B cell (primary cell): ENCODE measurements at regions not wholly inside any gene's neighbourhood (a gene's known extent, or its start where the extent isn't known, plus 50 kb on each side); places are given as distances from the start of the nearest gene placed in this dataset.

Source experiments
- ATAC-seq: fragments of 200-7000 bp; cut with Tn5 transposase; one replicate; pipeline ENCODE4 v1.10.0; 2021; ENCODE audit warnings: low read depth, mild to moderate bottlenecking, moderate number of reproducible peaks, moderate library complexity
- CTCF ChIA-PET: fragments of 350-600 bp; sonication (Branson Sonifier 250); formaldehyde crosslinking; loops from one replicate; lab custom pipeline; 2021; ENCODE audit warnings: antibody characterized with exemption, inconsistent platforms; lab: Charles Lee
- POLR2A ChIA-PET: fragments of 350-600 bp; sonication (Branson Sonifier 250); formaldehyde crosslinking; loops from one replicate; lab custom pipeline; 2021; ENCODE audit warnings: antibody characterized with exemption; lab: Charles Lee
- DNase-seq: peaks from one replicate; pipeline ENCODE4 v3.0.0; 2013
- H2AFZ ChIP-seq: 2 replicates; pipeline ENCODE4 v1.6.1; 2012; ENCODE audit warnings: mild to moderate bottlenecking, low read depth, low read length; ENCODE audit not compliant: insufficient read depth, poor library complexity, severe bottlenecking
- H3K27ac ChIP-seq, 2 donors: 1 replicate in 1 of 2; 2 replicates in 1 of 2; pipeline ENCODE4 v1.5.1; 2012 to 2013; ENCODE audit warnings: low read length in 2 of 2, mild to moderate bottlenecking in 2 of 2, moderate library complexity in 1 of 2
- H3K27me3 ChIP-seq, 4 experiments: fragments of 200-600 bp in 1 of 4; sonication (generic) in 1 of 4; replicated peaks in 1 of 4; 1 replicate in 2 of 4; 2 replicates in 2 of 4; pipeline versions ENCODE4 v1.6.1 to v1.7.0; 2013 to 2016; ENCODE audit warnings: low read length in 3 of 4, mild to moderate bottlenecking in 2 of 4, mixed read lengths in 1 of 4, moderate library complexity in 1 of 4; ENCODE audit not compliant: insufficient read depth in 4 of 4, control insufficient read depth in 3 of 4; ENCODE audit errors: control extremely low read depth in 1 of 4
- H3K36me3 ChIP-seq, 2 experiments: replicated peaks in 1 of 2; 1 replicate in 1 of 2; 2 replicates in 1 of 2; pipeline versions ENCODE4 v1.6.1 to v1.7.1; 2013; ENCODE audit warnings: low read length in 1 of 2; ENCODE audit not compliant: insufficient read depth in 2 of 2, control insufficient read depth in 1 of 2; ENCODE audit errors: control extremely low read depth in 1 of 2, extremely low read depth in 1 of 2
- H3K4me1 ChIP-seq, 2 donors: fragments of 200-600 bp in 1 of 2; sonication (generic) in 1 of 2; 1 replicate in 1 of 2; 2 replicates in 1 of 2; pipeline versions ENCODE4 v1.5.1 to v1.6.1; 2013 to 2017; ENCODE audit warnings: low read length in 2 of 2; ENCODE audit not compliant: control insufficient read depth in 2 of 2, insufficient read depth in 2 of 2
- H3K4me2 ChIP-seq: replicated peaks from 2 replicates; pipeline ENCODE3; 2012; ENCODE audit warnings: mild to moderate bottlenecking, low read depth, low read length; ENCODE audit not compliant: poor library complexity, severe bottlenecking
- H3K4me3 ChIP-seq, 5 experiments: fragments of 200-600 bp in 1 of 5; sonication (generic) in 1 of 5; 1 replicate in 3 of 5; 2 replicates in 2 of 5; pipeline versions ENCODE4 v1.5.1 to v1.7.0; 2011 to 2016; ENCODE audit warnings: low read length in 4 of 5, mild to moderate bottlenecking in 4 of 5, low read depth in 2 of 5, control low read depth in 1 of 5, moderate library complexity in 1 of 5; ENCODE audit not compliant: insufficient read depth in 1 of 5; ENCODE audit errors: control extremely low read depth in 1 of 5, extremely low read depth in 1 of 5
- H3K79me2 ChIP-seq: fragments of 200-600 bp; sonication (generic); one replicate; pipeline ENCODE4 v1.6.0; 2016; ENCODE audit warnings: low read length; ENCODE audit not compliant: control insufficient read depth, insufficient read depth
- H3K9ac ChIP-seq: fragments of 200-600 bp; sonication (generic); 2 replicates; pipeline ENCODE4 v1.6.1; 2017; ENCODE audit warnings: mild to moderate bottlenecking, low read length, moderate library complexity
- H3K9me3 ChIP-seq, 3 donors: one replicate each; pipeline versions ENCODE4 v1.6.1 to v1.7.1; 2013; ENCODE audit warnings: low read length in 2 of 3; ENCODE audit not compliant: control insufficient read depth in 2 of 3, insufficient read depth in 1 of 3; ENCODE audit errors: control extremely low read depth in 1 of 3
- H4K20me1 ChIP-seq: 2 replicates; pipeline ENCODE4 v1.6.0; 2012; ENCODE audit warnings: mild to moderate bottlenecking, low read length; ENCODE audit not compliant: insufficient read depth, control insufficient read depth, poor library complexity, severe bottlenecking
- H3K27ac Mint-ChIP-seq: one replicate; pipeline ENCODE4 v1.8.0; 2021; ENCODE audit warnings: mixed read lengths
- H3K27me3 Mint-ChIP-seq: one replicate; pipeline ENCODE4 v1.8.0; 2021; ENCODE audit warnings: mixed read lengths
- H3K4me1 Mint-ChIP-seq: one replicate; pipeline ENCODE4 v1.8.0; 2021; ENCODE audit warnings: mixed read lengths
- H3K4me3 Mint-ChIP-seq: one replicate; pipeline ENCODE4 v1.8.0; 2021; ENCODE audit warnings: mixed read lengths
- H3K9me3 Mint-ChIP-seq: one replicate; pipeline ENCODE4 v1.8.0; 2022; ENCODE audit warnings: mixed read lengths; ENCODE audit not compliant: insufficient read depth
- EZH2 ChIP-seq: IDR thresholded peaks from 2 replicates; pipeline ENCODE4 v1.6.1; 2012; ENCODE audit warnings: borderline replicate concordance, low read depth, mild to moderate bottlenecking, moderate library complexity, low read length; ENCODE audit not compliant: insufficient read depth, poor library complexity, severe bottlenecking
- WGBS: methylation state at CpG from one replicate; pipeline ENCODE4 v1.1.5; 2013; ENCODE audit warnings: missing lambda C conversion rate; ENCODE audit not compliant: insufficient coverage; 5-methylcytosine and 5-hydroxymethylcytosine counted together
- intact Hi-C: fragments of 100-400 bp; cut with micrococcal nuclease; formaldehyde crosslinking; loops from one replicate; pipeline ENCODE4 v1.10.0; 2022
- TF ChIP-seq, protein P1 (sequence below): fragments of 200-600 bp; IDR thresholded peaks from one replicate; pipeline ENCODE4 v1.8.0; 2022; ENCODE audit warnings: antibody characterized with exemption, mild to moderate bottlenecking

DNA sequence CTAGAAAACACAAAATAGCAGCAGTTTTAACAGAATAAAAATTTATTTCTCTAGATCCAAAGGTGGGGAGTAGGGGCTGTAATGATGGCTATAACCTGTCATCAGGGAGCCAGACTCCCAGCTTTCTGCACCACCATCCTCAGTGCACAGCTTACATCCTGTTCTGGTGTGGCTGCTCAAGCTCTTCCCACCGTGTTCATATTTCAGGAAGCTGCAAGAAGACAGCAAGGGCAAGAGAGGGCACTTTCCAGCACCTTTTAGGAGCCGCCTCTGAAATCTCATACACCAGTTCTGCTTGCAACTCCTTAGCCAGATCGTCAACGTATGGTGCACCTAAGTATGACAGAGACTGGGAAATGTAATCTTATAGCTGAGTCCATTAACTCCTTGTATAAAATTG lies 253.7 kb downstream of the CENPC start:
- H3K4me1 ChIP-seq = no peaks in the 10 kb centered on the region
- no peak overlapping the region for H2AFZ ChIP-seq
- no peak overlapping the region for H3K4me3 ChIP-seq
- H3K4me3 Mint-ChIP-seq = no peak overlapping the region
- WGBS = 10% methylated on average over 1 of the region's 4 CpGs
- peaks cover 0 to 4% (median 0%) of the 10 kb centered on the region in 3 donors for H3K9me3 ChIP-seq
- H3K36me3 ChIP-seq = no peaks in the 10 kb centered on the region
- ChIA-PET CTCF (no interaction called here), POLR2A (no interaction called here)
- H3K27me3 Mint-ChIP-seq = no peaks in the 10 kb centered on the region
- intact Hi-C loops = no loop called here
- H3K4me1 Mint-ChIP-seq = no peaks in the 10 kb centered on the region
- no peaks in the 10 kb centered on the region for H4K20me1 ChIP-seq
- no peak overlapping the region for H3K9ac ChIP-seq
- no peak overlapping the region for H3K4me2 ChIP-seq
- H3K9me3 Mint-ChIP-seq = no peaks in the 10 kb centered on the region
- ATAC-seq (no peak), DNase-seq (no peak)
- H3K27me3 ChIP-seq = no peaks in the 10 kb centered on the region
- no peak overlapping the region for H3K27ac ChIP-seq
- H3K27ac Mint-ChIP-seq = no peak overlapping the region
- TF ChIP-seq EZH2 = no peak
- TF ChIP-seq, protein P1, sequence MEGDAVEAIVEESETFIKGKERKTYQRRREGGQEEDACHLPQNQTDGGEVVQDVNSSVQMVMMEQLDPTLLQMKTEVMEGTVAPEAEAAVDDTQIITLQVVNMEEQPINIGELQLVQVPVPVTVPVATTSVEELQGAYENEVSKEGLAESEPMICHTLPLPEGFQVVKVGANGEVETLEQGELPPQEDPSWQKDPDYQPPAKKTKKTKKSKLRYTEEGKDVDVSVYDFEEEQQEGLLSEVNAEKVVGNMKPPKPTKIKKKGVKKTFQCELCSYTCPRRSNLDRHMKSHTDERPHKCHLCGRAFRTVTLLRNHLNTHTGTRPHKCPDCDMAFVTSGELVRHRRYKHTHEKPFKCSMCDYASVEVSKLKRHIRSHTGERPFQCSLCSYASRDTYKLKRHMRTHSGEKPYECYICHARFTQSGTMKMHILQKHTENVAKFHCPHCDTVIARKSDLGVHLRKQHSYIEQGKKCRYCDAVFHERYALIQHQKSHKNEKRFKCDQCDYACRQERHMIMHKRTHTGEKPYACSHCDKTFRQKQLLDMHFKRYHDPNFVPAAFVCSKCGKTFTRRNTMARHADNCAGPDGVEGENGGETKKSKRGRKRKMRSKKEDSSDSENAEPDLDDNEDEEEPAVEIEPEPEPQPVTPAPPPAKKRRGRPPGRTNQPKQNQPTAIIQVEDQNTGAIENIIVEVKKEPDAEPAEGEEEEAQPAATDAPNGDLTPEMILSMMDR = no peak
- H3K79me2 ChIP-seq = no peaks in the 10 kb centered on the region

DNA sequence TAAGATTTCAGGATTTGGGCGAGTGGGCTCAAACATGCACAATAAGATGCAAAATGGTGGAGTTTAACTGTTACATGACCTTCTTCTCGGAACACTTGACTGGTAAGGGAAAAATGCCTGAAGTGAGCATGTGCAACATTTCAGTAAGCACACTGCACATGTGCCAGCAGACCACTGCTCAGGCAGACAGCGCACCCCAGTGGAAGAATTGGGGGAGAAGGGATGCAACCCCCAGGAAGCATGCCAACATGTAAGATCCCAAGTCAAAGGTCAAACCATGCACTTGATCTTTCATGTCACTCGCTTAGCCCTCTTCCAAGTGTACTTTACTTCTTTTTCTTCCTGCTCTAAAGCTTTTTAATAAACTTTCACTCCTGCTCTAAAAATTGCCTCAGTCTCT lies 256.3 kb downstream of the CENPC start:
- Histone ChIP-seq H2AFZ (no peak overlapping the region), H3K9ac (no peak overlapping the region), H3K79me2 (no peaks in the 10 kb centered on the region), H4K20me1 (no peaks in the 10 kb centered on the region), H3K27ac (no peak overlapping the region), H3K4me1 (no peaks in the 10 kb centered on the region), H3K9me3 (peaks cover 0 to 7% (median 0%) of the 10 kb centered on the region in 3 donors), H3K27me3 (no peaks in the 10 kb centered on the region), H3K4me3 (no peak overlapping the region), H3K4me2 (no peak overlapping the region), H3K36me3 (no peaks in the 10 kb centered on the region)
- POLR2A ChIA-PET = no interaction called here
- ATAC-seq (no peak), DNase-seq (no peak)
- intact Hi-C loops = no loop called here
- WGBS = 71% methylated on average over 4 of the region's 4 CpGs
- no peak overlapping the region for H3K4me3 Mint-ChIP-seq
- TF ChIP-seq EZH2 = no peak
- TF ChIP-seq, protein P1 = no peak
- H3K27me3 Mint-ChIP-seq = no peaks in the 10 kb centered on the region
- H3K9me3 Mint-ChIP-seq = no peaks in the 10 kb centered on the region
- CTCF ChIA-PET = no interaction called here
- no peaks in the 10 kb centered on the region for H3K4me1 Mint-ChIP-seq
- H3K27ac Mint-ChIP-seq = no peak overlapping the region
